ENCODE measurements at regions not wholly inside any gene's neighbourhood (a gene's known extent, or its start where the extent isn't known, plus 50 kb on each side); places are given as distances from the start of the nearest gene placed in this dataset.
"Not testable (repeated sequence)": the region's sequence is repeated elsewhere in the genome, so short reads cannot be mapped to it uniquely, and the experiment has no call there.

GRCh38 chr5:163569284-163569683 lies 63.9 kb downstream of the MAT2B start:
- Mint-ChIP-seq H3K27me3 (peaks cover 44% of the 10 kb centered on the region), H3K27ac (no peak overlapping the region), H3K4me3 (no peak overlapping the region), H3K9me3 (no peaks in the 10 kb centered on the region), H3K36me3 (no peaks in the 10 kb centered on the region), H3K4me1 (peaks cover 4% of the 10 kb centered on the region)
- ATAC-seq (ENCODE audit: low read depth) (no peak), DNase-seq (no peak)
- POLR2A ChIA-PET, result no interaction called here

DNA sequence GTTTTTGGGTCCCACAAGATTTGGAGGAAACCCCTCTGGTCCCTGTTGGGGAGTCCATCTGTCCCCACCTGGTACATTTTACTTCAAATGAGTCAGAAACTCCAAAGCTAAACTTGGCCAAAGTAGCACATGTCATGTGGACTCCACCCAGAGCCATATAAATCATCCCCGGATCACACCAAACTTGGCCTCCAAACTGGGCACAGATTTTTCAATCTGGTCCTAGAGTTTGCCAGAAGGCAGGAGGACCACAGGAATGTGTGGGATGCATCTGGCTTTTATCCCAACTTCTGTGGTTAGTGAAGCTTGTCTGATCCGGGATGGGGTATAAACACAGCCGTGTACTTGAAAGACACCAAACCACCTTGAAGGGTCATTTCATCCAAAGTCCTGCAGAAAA lies 66.3 kb downstream of the MAT2B start:
- Mint-ChIP-seq H3K27me3 (peaks cover 25% of the 10 kb centered on the region), H3K4me3 (no peak overlapping the region), H3K4me1 (no peaks in the 10 kb centered on the region), H3K36me3 (no peaks in the 10 kb centered on the region), H3K9me3 (no peaks in the 10 kb centered on the region), H3K27ac (no peak overlapping the region)
- DNase-seq, result no peak
- no peak for ATAC-seq (ENCODE audit: low read depth)
- POLR2A ChIA-PET, result no interaction called here

DNA sequence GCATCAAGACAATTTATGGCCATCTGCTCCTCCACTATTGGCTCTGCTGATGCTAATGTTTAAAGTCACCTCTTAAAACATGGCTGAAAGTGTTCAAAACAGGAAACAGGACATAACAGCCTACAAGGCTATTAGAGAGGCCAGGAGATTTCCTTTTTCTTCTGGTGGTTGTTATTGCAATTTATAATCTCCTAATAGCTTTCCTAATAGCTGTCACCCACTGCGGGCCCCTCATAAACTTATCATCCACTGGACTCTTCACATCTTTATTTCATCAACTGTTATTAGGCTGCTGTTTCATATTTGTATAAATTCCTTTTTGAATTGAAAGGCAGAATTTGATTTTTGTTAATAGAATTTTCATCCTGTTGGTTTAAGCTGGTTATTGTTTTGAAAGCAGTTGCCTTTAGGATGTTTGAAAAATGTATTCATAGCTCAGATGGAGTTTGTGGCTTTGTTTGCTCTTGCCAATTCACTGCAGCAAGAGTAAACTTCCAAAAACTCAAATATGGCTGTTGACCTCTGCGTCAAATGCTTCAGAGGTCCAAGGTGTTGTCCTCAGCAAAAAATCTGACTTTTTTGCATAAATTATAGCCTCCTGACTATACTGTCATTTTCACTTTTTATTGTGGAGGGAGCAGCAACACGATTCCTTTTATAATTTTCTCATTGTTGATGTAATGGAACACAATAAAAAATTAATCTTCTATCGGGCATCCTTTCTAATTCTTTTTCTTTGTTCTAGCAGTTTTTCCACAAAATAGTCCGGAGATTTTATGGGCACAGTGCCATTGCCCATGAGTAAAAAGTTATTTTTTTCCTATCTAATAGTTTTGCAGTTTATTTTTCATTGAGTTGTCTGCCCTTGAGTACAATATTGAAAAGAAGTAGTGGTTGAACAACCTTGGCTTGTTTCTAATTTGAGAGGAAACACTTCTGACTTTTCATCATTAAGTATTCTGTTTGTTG lies 69.3 kb downstream of the MAT2B start:
- no peak overlapping the region for H3K27ac Mint-ChIP-seq
- no peaks in the 10 kb centered on the region for H3K36me3 Mint-ChIP-seq
- H3K4me3 Mint-ChIP-seq, result no peak overlapping the region
- H3K27me3 Mint-ChIP-seq, result peaks cover 14% of the 10 kb centered on the region
- H3K4me1 Mint-ChIP-seq, result no peaks in the 10 kb centered on the region
- ATAC-seq (ENCODE audit: low read depth) (no peak), DNase-seq (no peak)
- POLR2A ChIA-PET, result no interaction called here
- H3K9me3 Mint-ChIP-seq, result no peaks in the 10 kb centered on the region

DNA sequence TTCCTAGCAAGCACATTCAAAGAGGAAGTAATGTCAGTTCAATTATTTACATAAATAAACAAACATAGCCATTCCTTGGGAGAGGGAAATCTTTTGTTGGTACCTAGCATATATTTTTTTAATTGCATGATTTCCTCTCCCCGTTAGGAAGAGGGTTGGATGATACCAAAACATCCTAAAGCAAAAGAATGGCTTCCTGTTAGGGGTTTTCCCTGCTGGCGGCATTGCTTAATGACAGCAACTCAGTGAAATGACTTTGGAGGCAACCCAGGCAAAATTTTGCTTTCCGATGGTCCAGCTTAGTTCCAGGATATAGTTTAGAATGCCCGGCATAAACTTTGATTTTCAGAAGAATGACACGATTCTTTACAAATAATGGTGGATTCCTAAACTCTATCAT lies 73.2 kb downstream of the MAT2B start:
- Mint-ChIP-seq H3K36me3 (no peaks in the 10 kb centered on the region), H3K4me3 (no peak overlapping the region), H3K27me3 (peaks cover 14% of the 10 kb centered on the region), H3K9me3 (no peaks in the 10 kb centered on the region), H3K27ac (no peak overlapping the region), H3K4me1 (no peaks in the 10 kb centered on the region)
- POLR2A ChIA-PET, result no interaction called here
- DNase-seq, result no peak
- no peak for ATAC-seq (ENCODE audit: low read depth)

DNA sequence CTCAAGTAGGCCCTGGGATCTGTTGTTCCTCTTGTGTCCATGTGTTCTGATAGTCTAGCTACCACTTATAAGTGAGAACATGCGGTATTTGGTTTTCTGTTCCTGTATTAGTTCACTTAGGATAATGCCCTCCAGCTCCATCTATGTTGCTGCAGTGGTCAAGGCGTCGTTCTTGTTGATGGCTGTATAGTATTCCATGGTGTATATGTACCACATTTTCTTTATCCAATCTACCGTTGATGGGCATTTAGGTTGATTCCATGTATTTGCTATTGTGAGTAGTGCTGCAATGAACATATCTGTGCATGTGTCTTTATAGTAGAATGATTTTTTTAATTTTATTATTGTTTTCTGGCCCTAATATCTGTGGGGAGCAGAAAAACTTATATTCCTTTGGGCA lies 74.3 kb downstream of the MAT2B start:
- POLR2A ChIA-PET, result no interaction called here
- no peak for ATAC-seq (ENCODE audit: low read depth)
- Mint-ChIP-seq H3K4me1 (no peaks in the 10 kb centered on the region), H3K9me3 (no peaks in the 10 kb centered on the region), H3K27ac (no peak overlapping the region), H3K36me3 (no peaks in the 10 kb centered on the region), H3K4me3 (no peak overlapping the region), H3K27me3 (peaks cover 13% of the 10 kb centered on the region)
- no peak for DNase-seq

DNA sequence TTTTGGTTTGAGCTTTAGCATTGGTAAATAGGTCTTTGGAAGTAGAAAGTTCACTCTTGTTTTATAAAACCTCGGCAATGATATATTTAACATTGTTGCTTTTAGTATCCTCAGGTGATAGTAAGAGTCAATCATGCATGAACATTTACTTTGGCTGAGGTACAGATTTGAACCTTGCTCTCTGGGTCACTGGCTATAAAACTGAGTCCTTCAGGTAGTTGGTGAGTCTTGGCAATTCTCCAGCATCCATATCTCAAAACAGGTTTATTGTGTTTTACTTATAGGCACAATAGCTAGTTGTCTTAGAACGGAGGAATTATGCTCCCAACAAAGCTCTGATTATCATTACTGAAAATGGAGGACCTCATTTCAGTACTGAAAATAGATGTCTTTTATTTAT lies 75.1 kb downstream of the MAT2B start:
- no peak for ATAC-seq (ENCODE audit: low read depth)
- H3K36me3 Mint-ChIP-seq, result no peaks in the 10 kb centered on the region
- no peaks in the 10 kb centered on the region for H3K4me1 Mint-ChIP-seq
- peaks cover 8% of the 10 kb centered on the region for H3K27me3 Mint-ChIP-seq
- no peaks in the 10 kb centered on the region for H3K9me3 Mint-ChIP-seq
- no peak overlapping the region for H3K4me3 Mint-ChIP-seq
- H3K27ac Mint-ChIP-seq, result no peak overlapping the region
- POLR2A ChIA-PET, result no interaction called here
- no peak for DNase-seq

GRCh38 chr5:163583491-163584153 lies 78.2 kb downstream of the MAT2B start:
- H3K4me3 Mint-ChIP-seq; POLR2A ChIA-PET; H3K36me3 Mint-ChIP-seq; ATAC-seq (ENCODE audit: low read depth); DNase-seq; H3K4me1 Mint-ChIP-seq; H3K27me3 Mint-ChIP-seq; H3K9me3 Mint-ChIP-seq; H3K27ac Mint-ChIP-seq: not testable (repeated sequence)

- Mint-ChIP-seq H3K36me3 (no peaks in the 10 kb centered on the region), H3K9me3 (no peaks in the 10 kb centered on the region), H3K4me3 (no peak overlapping the region), H3K27ac (no peak overlapping the region), H3K4me1 (no peaks in the 10 kb centered on the region), H3K27me3 (peaks cover 4% of the 10 kb centered on the region)
- POLR2A ChIA-PET, result no interaction called here
- ATAC-seq (ENCODE audit: low read depth) (no peak), DNase-seq (no peak)
These were observed 79.8 kb downstream of the MAT2B start for GRCh38 chr5:163585206-163585605.

- Mint-ChIP-seq H3K27ac (no peak overlapping the region), H3K36me3 (no peaks in the 10 kb centered on the region), H3K9me3 (no peaks in the 10 kb centered on the region), H3K4me1 (no peaks in the 10 kb centered on the region), H3K4me3 (no peak overlapping the region), H3K27me3 (peaks cover 1% of the 10 kb centered on the region)
- ATAC-seq (ENCODE audit: low read depth) (no peak), DNase-seq (no peak)
- POLR2A ChIA-PET, result no interaction called here
These were observed 81.1 kb downstream of the MAT2B start for GRCh38 chr5:163586531-163586956.

DNA sequence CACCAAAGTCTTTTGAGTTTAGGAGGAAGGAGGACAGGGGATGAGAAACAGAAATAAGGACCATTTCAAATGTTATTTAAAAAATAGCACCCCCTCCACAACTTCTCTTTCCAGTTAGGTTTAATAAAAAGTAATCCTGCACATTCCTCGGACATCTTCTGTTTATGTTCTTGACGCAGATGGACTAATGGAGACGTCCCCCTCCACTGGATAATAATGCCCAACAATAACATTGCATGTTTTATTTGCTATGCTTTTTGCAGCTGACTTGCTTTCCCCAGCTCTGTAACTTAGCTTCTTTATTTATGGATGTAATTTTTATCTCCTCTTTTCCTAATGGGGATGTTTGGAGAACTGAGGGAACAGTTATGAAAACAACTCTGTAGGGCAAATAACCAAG lies 89.5 kb downstream of the MAT2B start:
- POLR2A ChIA-PET, result no interaction called here
- Mint-ChIP-seq H3K4me1 (no peaks in the 10 kb centered on the region), H3K9me3 (no peaks in the 10 kb centered on the region), H3K36me3 (no peaks in the 10 kb centered on the region), H3K27ac (no peak overlapping the region), H3K4me3 (no peak overlapping the region), H3K27me3 (no peaks in the 10 kb centered on the region)
- ATAC-seq (ENCODE audit: low read depth) (no peak), DNase-seq (no peak)

GRCh38 chr5:163595932-163596607 lies 90.7 kb downstream of the MAT2B start:
- Mint-ChIP-seq H3K36me3 (no peaks in the 10 kb centered on the region), H3K4me3 (no peak overlapping the region), H3K27me3 (peaks cover 2% of the 10 kb centered on the region), H3K27ac (no peak overlapping the region), H3K4me1 (no peaks in the 10 kb centered on the region), H3K9me3 (no peaks in the 10 kb centered on the region)
- no peak for DNase-seq
- POLR2A ChIA-PET, result no interaction called here
- ATAC-seq (ENCODE audit: low read depth), result no peak

- no peaks in the 10 kb centered on the region for H3K4me1 Mint-ChIP-seq
- H3K27me3 Mint-ChIP-seq, result peaks cover 2% of the 10 kb centered on the region
- no peaks in the 10 kb centered on the region for H3K36me3 Mint-ChIP-seq
- ATAC-seq (ENCODE audit: low read depth) (no peak), DNase-seq (no peak)
- no peak overlapping the region for H3K4me3 Mint-ChIP-seq
- POLR2A ChIA-PET, result no interaction called here
- H3K27ac Mint-ChIP-seq, result no peak overlapping the region
- H3K9me3 Mint-ChIP-seq, result no peaks in the 10 kb centered on the region
These were observed 91.3 kb downstream of the MAT2B start for GRCh38 chr5:163596608-163597315.

DNA sequence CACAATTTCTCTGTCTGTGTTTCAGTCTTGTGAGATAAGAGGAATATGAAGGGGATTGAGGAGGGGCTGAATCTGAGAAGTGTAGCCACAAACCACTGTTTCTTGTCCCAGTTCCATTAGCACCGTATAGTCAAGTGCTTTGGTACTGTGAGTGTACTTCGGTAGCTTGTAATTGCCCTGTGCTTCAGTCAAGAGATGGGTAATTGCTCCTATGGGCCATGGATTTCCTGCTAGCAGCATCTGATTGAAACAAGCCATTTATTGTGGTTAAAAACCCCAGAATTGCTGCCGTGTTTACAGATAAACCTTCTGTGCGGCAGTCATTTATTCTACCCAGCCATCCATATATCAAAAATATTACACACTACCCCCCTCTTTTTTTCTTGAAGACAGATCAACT lies 98.6 kb downstream of the MAT2B start:
- POLR2A ChIA-PET, result no interaction called here
- Mint-ChIP-seq H3K4me3 (no peak overlapping the region), H3K36me3 (no peaks in the 10 kb centered on the region), H3K27ac (no peak overlapping the region), H3K27me3 (peaks cover 4% of the 10 kb centered on the region), H3K9me3 (no peaks in the 10 kb centered on the region), H3K4me1 (no peaks in the 10 kb centered on the region)
- DNase-seq, result no peak
- no peak for ATAC-seq (ENCODE audit: low read depth)

All from activated naive CD8-positive, alpha-beta T cell treated with anti-CD3 and anti-CD28 coated beads, Interleukin-2, amount 10 ng/mL, durations not matched to agents 7 days and 5 days (primary cell).